ENCODE measurements at regions not wholly inside any gene's neighbourhood (a gene's known extent, or its start where the extent isn't known, plus 50 kb on each side); places are given as distances from the start of the nearest gene placed in this dataset.

DNA sequence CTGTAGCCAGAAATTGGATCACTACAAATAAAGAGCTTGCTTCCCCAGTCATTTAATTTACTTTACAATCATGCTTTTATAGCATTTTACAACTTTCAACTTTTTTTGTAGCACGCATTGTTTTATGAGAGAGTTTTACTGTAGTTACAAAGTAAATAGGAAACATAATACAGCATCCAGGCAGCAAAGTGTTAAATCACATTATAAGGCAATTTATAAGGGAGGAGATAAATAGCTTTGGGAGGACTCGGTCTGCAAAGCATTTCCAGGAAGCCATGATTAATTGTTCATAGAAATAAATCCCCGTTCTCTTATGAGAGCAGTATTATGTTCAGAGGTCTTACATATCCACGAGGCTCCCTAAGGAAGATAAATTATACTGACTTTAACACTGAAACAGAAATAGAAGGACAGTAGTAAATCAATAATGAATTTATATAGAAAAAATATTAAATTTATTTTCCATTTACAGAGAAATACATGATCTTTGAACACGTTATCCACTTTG is 792.6 kb upstream of the RAG2 start:
- H3K9me3 Mint-ChIP-seq = peaks cover 5 to 54% (median 11%) of the 10 kb centered on the region in 7 donors
- no peaks in the 10 kb centered on the region for H3K4me1 Mint-ChIP-seq

GRCh38 chr11:37378958-37379357 is 780.9 kb upstream of the RAG2 start:
- Histone ChIP-seq H3K27ac (ENCODE audit: insufficient read depth, low read length, poor library complexity, severe bottlenecking) (no peak overlapping the region), H3K36me3 (ENCODE audit: control insufficient read depth, insufficient read depth, low read length) (no peaks in the 10 kb centered on the region), H3K4me1 (ENCODE audit: control insufficient read depth, insufficient read depth, low read length, poor library complexity, severe bottlenecking) (no peaks in the 10 kb centered on the region), H3K9me3 (ENCODE audit: control insufficient read depth in 2 of 2, low read length in 2 of 2) (peaks cover 0 to 5% of the 10 kb centered on the region in 2 experiments), H3K4me3 (ENCODE audit: low read depth, low read length) (no peak overlapping the region), H3K27me3 (ENCODE audit: control insufficient read depth, insufficient read depth, low read length) (no peaks in the 10 kb centered on the region)
- no peaks in the 10 kb centered on the region for H3K36me3 Mint-ChIP-seq
- no peak overlapping the region for H3K4me3 Mint-ChIP-seq
- H3K4me1 Mint-ChIP-seq = no peaks in the 10 kb centered on the region
- H3K27ac Mint-ChIP-seq = no peak overlapping the region
- H3K9me3 Mint-ChIP-seq = peaks cover 2 to 37% (median 10%) of the 10 kb centered on the region in 7 donors
- ATAC-seq (ENCODE audit: low read depth in 2 of 2) (no peak), DNase-seq (no peak)
- no peaks in the 10 kb centered on the region for H3K27me3 Mint-ChIP-seq

More for the DNA sequence above, 792.6 kb upstream of the RAG2 start:
- no peak overlapping the region for H3K27ac ChIP-seq (ENCODE audit: insufficient read depth, low read length, poor library complexity, severe bottlenecking)
- no peaks in the 10 kb centered on the region for H3K27me3 Mint-ChIP-seq
- peaks cover 8 to 29% of the 10 kb centered on the region in 2 experiments for H3K9me3 ChIP-seq (ENCODE audit: control insufficient read depth in 2 of 2, low read length in 2 of 2)
- H3K27me3 ChIP-seq (ENCODE audit: control insufficient read depth, insufficient read depth, low read length) = no peaks in the 10 kb centered on the region
- no peaks in the 10 kb centered on the region for H3K4me1 ChIP-seq (ENCODE audit: control insufficient read depth, insufficient read depth, low read length, poor library complexity, severe bottlenecking)
- H3K36me3 Mint-ChIP-seq = no peaks in the 10 kb centered on the region
- H3K4me3 ChIP-seq (ENCODE audit: low read depth, low read length) = no peak overlapping the region
- no peak overlapping the region for H3K27ac Mint-ChIP-seq
- no peak for DNase-seq
- no peak overlapping the region for H3K4me3 Mint-ChIP-seq
- no peaks in the 10 kb centered on the region for H3K36me3 ChIP-seq (ENCODE audit: control insufficient read depth, insufficient read depth, low read length)
- no peak for ATAC-seq (ENCODE audit: low read depth in 2 of 2)

GRCh38 chr11:37372667-37373066 is 774.6 kb upstream of the RAG2 start:
- Histone ChIP-seq H3K9me3 (ENCODE audit: control insufficient read depth in 2 of 2, low read length in 2 of 2) (peaks cover 0 to 8% of the 10 kb centered on the region in 2 experiments), H3K4me3 (ENCODE audit: low read depth, low read length) (no peak overlapping the region), H3K4me1 (ENCODE audit: control insufficient read depth, insufficient read depth, low read length, poor library complexity, severe bottlenecking) (no peaks in the 10 kb centered on the region), H3K27ac (ENCODE audit: insufficient read depth, low read length, poor library complexity, severe bottlenecking) (no peak overlapping the region), H3K36me3 (ENCODE audit: control insufficient read depth, insufficient read depth, low read length) (no peaks in the 10 kb centered on the region), H3K27me3 (ENCODE audit: control insufficient read depth, insufficient read depth, low read length) (no peaks in the 10 kb centered on the region)
- Mint-ChIP-seq H3K4me1 (no peaks in the 10 kb centered on the region), H3K4me3 (no peak overlapping the region), H3K27ac (no peak overlapping the region), H3K36me3 (no peaks in the 10 kb centered on the region), H3K27me3 (no peaks in the 10 kb centered on the region), H3K9me3 (peaks cover 2 to 34% (median 9%) of the 10 kb centered on the region in 7 donors)
- DNase-seq = no peak
- ATAC-seq (ENCODE audit: low read depth in 2 of 2) = no peak

DNA sequence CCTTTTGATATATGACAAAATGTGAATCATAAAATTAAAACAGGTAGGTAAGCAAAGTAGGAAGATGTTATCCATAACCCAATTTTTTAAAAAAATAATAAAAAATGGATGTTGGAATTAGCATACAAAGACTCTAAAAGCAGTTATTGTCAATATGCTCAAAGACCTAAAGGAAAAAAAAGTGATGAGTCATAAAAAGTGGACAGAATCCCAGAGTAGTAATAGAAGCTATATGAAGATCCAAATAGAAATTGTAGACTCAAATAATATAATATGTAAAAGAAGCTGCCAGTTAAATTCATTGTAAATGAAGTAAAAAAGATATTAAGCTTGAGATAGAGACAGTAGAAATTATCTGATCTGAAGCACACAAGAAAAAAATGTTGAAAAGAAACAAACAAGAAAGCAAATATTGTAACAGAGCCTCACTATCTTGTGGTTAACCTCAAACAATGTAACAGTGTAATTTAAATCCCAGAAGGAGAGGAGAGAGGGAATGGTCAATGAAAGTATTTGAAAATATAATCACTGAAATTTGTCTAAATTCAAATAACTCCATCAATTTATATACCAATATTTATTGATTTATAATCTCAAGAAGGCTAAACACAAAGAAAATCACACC is 773.4 kb upstream of the RAG2 start:
- Mint-ChIP-seq H3K27ac (no peak overlapping the region), H3K27me3 (no peaks in the 10 kb centered on the region), H3K4me1 (no peaks in the 10 kb centered on the region), H3K36me3 (no peaks in the 10 kb centered on the region), H3K4me3 (no peak overlapping the region), H3K9me3 (peaks cover 2 to 29% (median 9%) of the 10 kb centered on the region in 7 donors)
- H3K4me1 ChIP-seq (ENCODE audit: control insufficient read depth, insufficient read depth, low read length, poor library complexity, severe bottlenecking) = no peaks in the 10 kb centered on the region
- no peak overlapping the region for H3K4me3 ChIP-seq (ENCODE audit: low read depth, low read length)
- no peak for ATAC-seq (ENCODE audit: low read depth in 2 of 2)
- H3K27me3 ChIP-seq (ENCODE audit: control insufficient read depth, insufficient read depth, low read length) = no peaks in the 10 kb centered on the region
- no peak for DNase-seq
- no peaks in the 10 kb centered on the region for H3K36me3 ChIP-seq (ENCODE audit: control insufficient read depth, insufficient read depth, low read length)
- H3K27ac ChIP-seq (ENCODE audit: insufficient read depth, low read length, poor library complexity, severe bottlenecking) = no peak overlapping the region
- peaks cover 0 to 3% of the 10 kb centered on the region in 2 experiments for H3K9me3 ChIP-seq (ENCODE audit: control insufficient read depth in 2 of 2, low read length in 2 of 2)

DNA sequence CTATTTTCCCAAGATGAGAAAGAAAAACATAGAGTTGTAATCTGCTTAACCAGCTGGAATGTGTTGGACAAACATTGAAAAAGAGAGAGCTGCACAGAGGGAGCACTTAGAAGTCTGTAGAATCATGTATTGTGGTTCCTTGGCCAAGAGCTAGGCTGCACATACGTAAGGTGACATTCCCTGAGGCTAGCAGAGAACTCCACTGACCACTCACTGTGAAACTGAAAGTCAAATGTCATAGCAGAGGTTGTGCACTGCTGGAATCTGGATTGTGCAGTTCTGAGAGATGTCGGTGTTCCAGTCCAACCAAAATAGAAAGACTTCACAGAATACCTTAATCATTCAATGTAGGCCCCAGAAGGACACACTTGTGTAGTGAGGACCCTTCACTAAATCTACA is 772.8 kb upstream of the RAG2 start:
- no peak overlapping the region for H3K4me3 ChIP-seq (ENCODE audit: low read depth, low read length)
- Mint-ChIP-seq H3K4me1 (no peaks in the 10 kb centered on the region), H3K9me3 (peaks cover 2 to 26% (median 8%) of the 10 kb centered on the region in 7 donors), H3K4me3 (no peak overlapping the region), H3K27ac (no peak overlapping the region), H3K27me3 (no peaks in the 10 kb centered on the region), H3K36me3 (no peaks in the 10 kb centered on the region)
- no peak for DNase-seq
- no peaks in the 10 kb centered on the region for H3K27me3 ChIP-seq (ENCODE audit: control insufficient read depth, insufficient read depth, low read length)
- H3K4me1 ChIP-seq (ENCODE audit: control insufficient read depth, insufficient read depth, low read length, poor library complexity, severe bottlenecking) = no peaks in the 10 kb centered on the region
- H3K27ac ChIP-seq (ENCODE audit: insufficient read depth, low read length, poor library complexity, severe bottlenecking) = no peak overlapping the region
- H3K36me3 ChIP-seq (ENCODE audit: control insufficient read depth, insufficient read depth, low read length) = no peaks in the 10 kb centered on the region
- H3K9me3 ChIP-seq (ENCODE audit: control insufficient read depth in 2 of 2, low read length in 2 of 2) = peaks cover 0 to 4% of the 10 kb centered on the region in 2 experiments
- no peak for ATAC-seq (ENCODE audit: low read depth in 2 of 2)

DNA sequence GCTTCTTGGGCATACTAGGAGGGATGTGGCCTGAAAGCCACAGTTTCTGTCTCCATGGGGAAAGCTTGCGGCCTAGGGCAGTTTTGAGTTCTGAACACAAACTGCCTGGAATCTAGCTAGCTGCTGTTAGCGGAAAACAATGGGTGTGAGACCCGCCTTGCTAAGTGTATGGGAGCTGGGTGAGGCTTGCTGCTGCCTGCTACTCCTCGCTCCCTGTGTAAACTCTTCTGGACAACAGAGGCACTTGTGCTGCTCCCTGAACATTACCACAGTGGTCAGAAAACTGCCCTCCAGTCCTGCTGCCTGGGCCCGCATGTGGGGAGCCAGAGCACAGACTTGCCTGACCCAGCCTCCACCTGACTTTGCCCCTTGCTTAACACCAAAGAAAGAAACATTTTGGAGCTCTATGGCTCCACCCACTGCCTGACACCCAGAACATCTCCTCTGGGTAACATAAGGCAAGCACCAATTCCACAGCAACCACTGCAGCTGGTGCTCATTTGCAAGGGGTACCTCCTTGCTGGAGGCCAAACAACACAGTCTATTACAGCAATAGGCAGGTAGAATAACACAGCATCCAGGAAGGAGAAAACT is 766.3 kb upstream of the RAG2 start:
- DNase-seq = no peak
- H3K27ac Mint-ChIP-seq = no peak overlapping the region
- no peaks in the 10 kb centered on the region for H3K4me1 ChIP-seq (ENCODE audit: control insufficient read depth, insufficient read depth, low read length, poor library complexity, severe bottlenecking)

GRCh38 chr11:37353192-37353591 is 755.2 kb upstream of the RAG2 start:
- Mint-ChIP-seq H3K9me3 (peaks cover 0 to 24% (median 9%) of the 10 kb centered on the region in 7 donors), H3K36me3 (no peaks in the 10 kb centered on the region), H3K27me3 (no peaks in the 10 kb centered on the region), H3K4me3 (no peak overlapping the region), H3K4me1 (no peaks in the 10 kb centered on the region), H3K27ac (no peak overlapping the region)
- DNase-seq (no peak), ATAC-seq (ENCODE audit: low read depth in 2 of 2) (no peak)
- H3K9me3 ChIP-seq (ENCODE audit: control insufficient read depth in 2 of 2, low read length in 2 of 2) = peaks cover 2 to 20% of the 10 kb centered on the region in 2 experiments
- H3K4me1 ChIP-seq (ENCODE audit: control insufficient read depth, insufficient read depth, low read length, poor library complexity, severe bottlenecking) = no peaks in the 10 kb centered on the region
- H3K27me3 ChIP-seq (ENCODE audit: control insufficient read depth, insufficient read depth, low read length) = no peaks in the 10 kb centered on the region
- H3K27ac ChIP-seq (ENCODE audit: insufficient read depth, low read length, poor library complexity, severe bottlenecking) = no peak overlapping the region
- H3K36me3 ChIP-seq (ENCODE audit: control insufficient read depth, insufficient read depth, low read length) = no peaks in the 10 kb centered on the region
- no peak overlapping the region for H3K4me3 ChIP-seq (ENCODE audit: low read depth, low read length)

More for the DNA sequence above, 766.3 kb upstream of the RAG2 start:
- H3K4me3 ChIP-seq (ENCODE audit: low read depth, low read length) = no peak overlapping the region
- ATAC-seq (ENCODE audit: low read depth in 2 of 2) = no peak
- no peak overlapping the region for H3K27ac ChIP-seq (ENCODE audit: insufficient read depth, low read length, poor library complexity, severe bottlenecking)
- no peaks in the 10 kb centered on the region for H3K36me3 ChIP-seq (ENCODE audit: control insufficient read depth, insufficient read depth, low read length)
- no peaks in the 10 kb centered on the region for H3K4me1 Mint-ChIP-seq
- no peaks in the 10 kb centered on the region for H3K36me3 Mint-ChIP-seq
- H3K9me3 Mint-ChIP-seq = peaks cover 0 to 27% (median 10%) of the 10 kb centered on the region in 7 donors
- peaks cover 0 to 19% of the 10 kb centered on the region in 2 experiments for H3K9me3 ChIP-seq (ENCODE audit: control insufficient read depth in 2 of 2, low read length in 2 of 2)
- no peaks in the 10 kb centered on the region for H3K27me3 ChIP-seq (ENCODE audit: control insufficient read depth, insufficient read depth, low read length)
- H3K27me3 Mint-ChIP-seq = no peaks in the 10 kb centered on the region
- H3K4me3 Mint-ChIP-seq = no peak overlapping the region

DNA sequence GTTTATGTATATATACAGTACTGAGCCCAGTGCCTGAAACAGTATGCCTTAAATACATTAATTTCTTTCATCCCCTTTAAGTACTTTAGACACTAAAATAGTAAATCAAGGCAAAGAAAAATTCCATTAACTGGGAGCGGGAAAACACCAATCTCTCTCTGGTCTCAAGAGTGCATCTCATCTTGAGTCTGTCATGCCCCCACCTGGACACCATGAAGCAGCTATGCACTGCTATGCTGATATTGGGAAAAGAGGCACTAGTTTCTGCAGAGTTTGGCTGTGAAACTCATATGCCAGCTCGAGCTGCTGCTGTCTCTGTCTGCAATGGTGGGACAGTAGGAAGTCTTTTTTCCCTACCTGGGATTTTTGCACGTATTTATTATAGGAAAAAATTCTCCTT is 754.4 kb upstream of the RAG2 start:
- ATAC-seq (ENCODE audit: low read depth in 2 of 2) (no peak), DNase-seq (no peak)
- Histone ChIP-seq H3K36me3 (ENCODE audit: control insufficient read depth, insufficient read depth, low read length) (no peaks in the 10 kb centered on the region), H3K27me3 (ENCODE audit: control insufficient read depth, insufficient read depth, low read length) (no peaks in the 10 kb centered on the region), H3K27ac (ENCODE audit: insufficient read depth, low read length, poor library complexity, severe bottlenecking) (no peak overlapping the region), H3K4me3 (ENCODE audit: low read depth, low read length) (no peak overlapping the region), H3K4me1 (ENCODE audit: control insufficient read depth, insufficient read depth, low read length, poor library complexity, severe bottlenecking) (no peaks in the 10 kb centered on the region), H3K9me3 (ENCODE audit: control insufficient read depth in 2 of 2, low read length in 2 of 2) (peaks cover 2 to 20% of the 10 kb centered on the region in 2 experiments)
- Mint-ChIP-seq H3K4me3 (no peak overlapping the region), H3K9me3 (peaks cover 0 to 18% (median 5%) of the 10 kb centered on the region in 7 donors), H3K27ac (no peak overlapping the region), H3K36me3 (no peaks in the 10 kb centered on the region), H3K27me3 (no peaks in the 10 kb centered on the region), H3K4me1 (no peaks in the 10 kb centered on the region)
